NB4 (cell line): ENCODE measurements at regions not wholly inside any gene's neighbourhood (a gene's known extent, or its start where the extent isn't known, plus 50 kb on each side); places are given as distances from the start of the nearest gene placed in this dataset.

ENCODE experiments used
- CTCF ChIP-seq: IDR thresholded peaks from one replicate; pipeline ENCODE4 v1.5.1; 2012; ENCODE audit warnings: low read depth, low read length
- MYC ChIP-seq: IDR thresholded peaks from 2 replicates; pipeline ENCODE4 v1.6.1; 2011; ENCODE audit warnings: low read depth, low read length
- POLR2A ChIP-seq: IDR thresholded peaks from 2 replicates; pipeline ENCODE4 v1.6.1; 2011; ENCODE audit warnings: mild to moderate bottlenecking; ENCODE audit not compliant: insufficient read length; ENCODE audit errors: extremely low read depth

GRCh38 chr6:15980801-15981200, 148.1 kb upstream of the MYLIP start:
- TF ChIP-seq MYC (no peak), POLR2A (no peak), CTCF (no peak)
